Astrocyte (in vitro differentiated cells and primary cell): ENCODE measurements at regions not wholly inside any gene's neighbourhood (a gene's known extent, or its start where the extent isn't known, plus 50 kb on each side); places are given as distances from the start of the nearest gene placed in this dataset.

Experiments used
- EZH2 ChIP-seq: IDR thresholded peaks from 2 replicates; pipeline ENCODE4 v1.6.1; 2012; ENCODE audit warnings: mild to moderate bottlenecking, low read length, inconsistent platforms; ENCODE audit not compliant: insufficient read depth
- TF ChIP-seq, protein P1 (sequence below): IDR thresholded peaks from 2 replicates; pipeline ENCODE4 v1.5.1; 2011; ENCODE audit warnings: low read depth, mild to moderate bottlenecking, inconsistent platforms, low read length, moderate library complexity; ENCODE audit not compliant: insufficient read depth

DNA sequence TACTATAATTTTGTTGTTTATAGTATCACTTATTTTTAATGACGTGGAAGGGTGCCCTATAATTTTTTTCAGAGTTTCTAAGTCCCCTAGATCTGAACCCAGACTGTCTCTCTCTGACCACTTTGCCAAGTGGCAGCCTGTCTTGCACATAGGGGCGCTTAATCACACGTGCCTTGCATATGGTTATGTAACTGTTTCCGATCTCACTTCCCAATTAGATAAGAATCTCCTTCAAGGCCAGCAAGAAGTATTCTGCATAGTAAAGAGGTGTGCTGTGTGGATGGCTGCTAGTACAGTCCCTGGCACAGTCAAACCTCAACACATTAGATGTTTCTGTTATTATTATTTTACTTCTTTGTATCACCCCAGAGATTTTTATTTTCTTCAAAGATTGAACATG lies 197.8 kb upstream of the SIX2 start:
- TF ChIP-seq, protein P1, sequence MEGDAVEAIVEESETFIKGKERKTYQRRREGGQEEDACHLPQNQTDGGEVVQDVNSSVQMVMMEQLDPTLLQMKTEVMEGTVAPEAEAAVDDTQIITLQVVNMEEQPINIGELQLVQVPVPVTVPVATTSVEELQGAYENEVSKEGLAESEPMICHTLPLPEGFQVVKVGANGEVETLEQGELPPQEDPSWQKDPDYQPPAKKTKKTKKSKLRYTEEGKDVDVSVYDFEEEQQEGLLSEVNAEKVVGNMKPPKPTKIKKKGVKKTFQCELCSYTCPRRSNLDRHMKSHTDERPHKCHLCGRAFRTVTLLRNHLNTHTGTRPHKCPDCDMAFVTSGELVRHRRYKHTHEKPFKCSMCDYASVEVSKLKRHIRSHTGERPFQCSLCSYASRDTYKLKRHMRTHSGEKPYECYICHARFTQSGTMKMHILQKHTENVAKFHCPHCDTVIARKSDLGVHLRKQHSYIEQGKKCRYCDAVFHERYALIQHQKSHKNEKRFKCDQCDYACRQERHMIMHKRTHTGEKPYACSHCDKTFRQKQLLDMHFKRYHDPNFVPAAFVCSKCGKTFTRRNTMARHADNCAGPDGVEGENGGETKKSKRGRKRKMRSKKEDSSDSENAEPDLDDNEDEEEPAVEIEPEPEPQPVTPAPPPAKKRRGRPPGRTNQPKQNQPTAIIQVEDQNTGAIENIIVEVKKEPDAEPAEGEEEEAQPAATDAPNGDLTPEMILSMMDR = no peak
- no peak for TF ChIP-seq EZH2
